ENCODE measurements at regions not wholly inside any gene's neighbourhood (a gene's known extent, or its start where the extent isn't known, plus 50 kb on each side); places are given as distances from the start of the nearest gene placed in this dataset.
"Not testable (repeated sequence)": the region's sequence is repeated elsewhere in the genome, so short reads cannot be mapped to it uniquely, and the experiment has no call there.

GRCh38 chr14:48731260-48731659 lies 854.9 kb downstream of the RPS29 start:
- H3K9ac ChIP-seq: no peak overlapping the region
- peaks cover 25% of the 10 kb centered on the region for H3K9me3 ChIP-seq
- H3K27me3 ChIP-seq: no peaks in the 10 kb centered on the region
- no peaks in the 10 kb centered on the region for H3K36me3 ChIP-seq
- no peaks in the 10 kb centered on the region for H3K4me1 ChIP-seq
- TF ChIP-seq Cebpa-rat (IDR thresholded peaks at IDR 0.05): no peak
- H3K27ac ChIP-seq: no peak overlapping the region
- H3K4me3 ChIP-seq: no peak overlapping the region
- no peaks in the 10 kb centered on the region for H4K20me1 ChIP-seq
- H3K4me2 ChIP-seq: no peak overlapping the region

- Histone ChIP-seq H3K4me2 (no peak overlapping the region), H3K27me3 (no peaks in the 10 kb centered on the region), H4K20me1 (no peaks in the 10 kb centered on the region), H3K9me3 (no peaks in the 10 kb centered on the region), H3K36me3 (no peaks in the 10 kb centered on the region), H3K4me3 (no peak overlapping the region), H3K9ac (no peak overlapping the region), H3K27ac (no peak overlapping the region), H3K4me1 (no peaks in the 10 kb centered on the region)
- no peak for TF ChIP-seq Cebpa-rat (IDR thresholded peaks at IDR 0.05)
These were observed 860.0 kb downstream of the RPS29 start for GRCh38 chr14:48726080-48726642.

DNA sequence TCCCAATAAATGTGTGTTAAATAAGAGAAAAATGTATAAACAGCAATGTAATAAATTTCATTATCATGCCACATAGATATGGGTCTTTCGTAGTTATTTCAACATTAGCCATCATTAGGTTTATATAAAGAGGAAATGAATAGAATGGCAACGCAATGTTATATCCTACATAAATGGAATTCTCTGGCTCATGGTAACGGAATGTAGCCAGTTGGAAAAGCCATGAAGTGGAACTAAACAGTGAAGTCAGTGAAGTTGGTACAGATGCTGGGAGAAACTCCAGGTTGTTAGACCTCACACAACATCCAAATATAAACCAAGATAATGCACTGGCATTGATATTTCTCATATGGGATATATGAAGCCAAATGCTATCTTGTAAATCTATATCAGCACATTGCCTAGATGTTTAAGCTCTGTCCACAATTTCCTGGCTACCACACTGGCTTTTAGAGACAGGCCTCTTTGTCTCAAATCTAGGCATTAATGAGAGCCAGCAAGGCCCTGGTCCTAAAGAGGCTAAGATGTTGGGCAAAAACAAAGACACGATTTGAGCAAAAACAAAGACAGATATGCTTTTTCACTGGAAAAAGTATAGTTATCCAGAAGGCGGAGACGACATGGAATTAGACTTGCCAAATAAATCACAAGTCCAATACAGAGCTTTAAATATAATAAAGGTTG lies 861.0 kb downstream of the RPS29 start:
- Histone ChIP-seq H3K9ac (no peak overlapping the region), H3K4me3 (no peak overlapping the region), H3K4me2 (no peak overlapping the region), H3K36me3 (no peaks in the 10 kb centered on the region), H3K4me1 (no peaks in the 10 kb centered on the region), H3K9me3 (no peaks in the 10 kb centered on the region), H3K27ac (no peak overlapping the region), H3K27me3 (no peaks in the 10 kb centered on the region), H4K20me1 (no peaks in the 10 kb centered on the region)
- TF ChIP-seq Cebpa-rat (IDR thresholded peaks at IDR 0.05): no peak

DNA sequence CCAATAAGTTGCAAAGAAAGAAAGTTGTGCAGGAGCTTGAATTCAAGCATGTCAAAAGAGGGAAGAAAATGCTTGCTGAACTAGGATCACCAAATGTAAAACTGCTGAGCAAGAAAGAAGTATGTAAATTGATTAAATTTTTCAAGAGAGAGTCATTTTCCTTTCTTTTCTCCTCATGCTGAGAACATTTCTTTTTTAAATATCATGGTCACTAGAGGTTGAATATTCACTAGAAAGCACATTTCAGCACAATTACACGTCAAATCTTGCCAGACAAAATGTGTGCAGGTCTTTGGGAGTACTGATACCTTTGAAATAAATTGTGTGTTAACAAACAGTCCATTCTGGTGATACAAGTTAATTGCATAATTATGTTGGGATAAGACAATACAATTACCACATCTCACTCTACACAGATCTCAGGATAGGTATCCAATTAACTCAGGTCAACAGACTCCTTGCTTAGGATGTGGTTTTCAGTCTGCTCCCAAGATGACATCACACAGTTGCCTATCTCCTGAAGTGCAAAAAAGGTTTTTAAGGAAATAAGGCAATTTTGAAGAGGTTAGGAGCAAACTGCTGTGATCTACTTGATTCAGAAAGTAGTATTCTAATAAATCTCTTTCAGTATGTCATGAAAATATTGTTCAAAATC lies 862.2 kb downstream of the RPS29 start:
- Histone ChIP-seq H3K36me3 (no peaks in the 10 kb centered on the region), H3K9me3 (no peaks in the 10 kb centered on the region), H3K4me1 (no peaks in the 10 kb centered on the region), H3K27me3 (no peaks in the 10 kb centered on the region), H4K20me1 (no peaks in the 10 kb centered on the region), H3K4me3 (no peak overlapping the region), H3K9ac (no peak overlapping the region), H3K27ac (no peak overlapping the region), H3K4me2 (no peak overlapping the region)
- no peak for TF ChIP-seq Cebpa-rat (IDR thresholded peaks at IDR 0.05)

GRCh38 chr14:48714366-48714765 lies 871.8 kb downstream of the RPS29 start:
- H3K4me2 ChIP-seq: no peak overlapping the region
- no peaks in the 10 kb centered on the region for H3K27me3 ChIP-seq
- H3K36me3 ChIP-seq: no peaks in the 10 kb centered on the region
- no peak overlapping the region for H3K9ac ChIP-seq
- no peak overlapping the region for H3K4me3 ChIP-seq
- no peak overlapping the region for H3K27ac ChIP-seq
- no peaks in the 10 kb centered on the region for H4K20me1 ChIP-seq
- H3K4me1 ChIP-seq: no peaks in the 10 kb centered on the region
- no peaks in the 10 kb centered on the region for H3K9me3 ChIP-seq
- no peak for TF ChIP-seq Cebpa-rat (IDR thresholded peaks at IDR 0.05)

DNA sequence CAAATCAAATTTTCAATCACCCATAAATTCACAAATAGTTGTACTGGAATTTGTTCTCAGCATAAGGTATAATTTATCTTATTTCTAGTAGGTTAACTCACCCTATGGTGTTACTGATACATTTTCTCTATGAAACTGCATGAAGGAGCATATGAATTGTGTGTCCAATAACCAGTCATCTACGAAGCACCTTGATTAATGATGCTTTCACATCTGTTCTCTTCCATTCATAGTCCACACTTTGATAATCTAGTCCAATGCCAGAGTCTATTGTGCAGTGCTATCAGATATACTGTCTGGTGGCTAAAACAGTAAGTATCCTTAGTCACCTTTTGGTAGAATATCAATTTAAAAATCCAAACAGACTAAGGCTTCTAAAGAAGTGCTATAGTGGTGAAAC lies 876.0 kb downstream of the RPS29 start:
- no peaks in the 10 kb centered on the region for H3K4me1 ChIP-seq
- H3K4me2 ChIP-seq: no peak overlapping the region
- H3K27ac ChIP-seq: no peak overlapping the region
- no peak for TF ChIP-seq Cebpa-rat (IDR thresholded peaks at IDR 0.05)
- H4K20me1 ChIP-seq: no peaks in the 10 kb centered on the region
- no peaks in the 10 kb centered on the region for H3K27me3 ChIP-seq
- H3K36me3 ChIP-seq: no peaks in the 10 kb centered on the region
- no peak overlapping the region for H3K9ac ChIP-seq
- H3K9me3 ChIP-seq: no peaks in the 10 kb centered on the region
- no peak overlapping the region for H3K4me3 ChIP-seq

DNA sequence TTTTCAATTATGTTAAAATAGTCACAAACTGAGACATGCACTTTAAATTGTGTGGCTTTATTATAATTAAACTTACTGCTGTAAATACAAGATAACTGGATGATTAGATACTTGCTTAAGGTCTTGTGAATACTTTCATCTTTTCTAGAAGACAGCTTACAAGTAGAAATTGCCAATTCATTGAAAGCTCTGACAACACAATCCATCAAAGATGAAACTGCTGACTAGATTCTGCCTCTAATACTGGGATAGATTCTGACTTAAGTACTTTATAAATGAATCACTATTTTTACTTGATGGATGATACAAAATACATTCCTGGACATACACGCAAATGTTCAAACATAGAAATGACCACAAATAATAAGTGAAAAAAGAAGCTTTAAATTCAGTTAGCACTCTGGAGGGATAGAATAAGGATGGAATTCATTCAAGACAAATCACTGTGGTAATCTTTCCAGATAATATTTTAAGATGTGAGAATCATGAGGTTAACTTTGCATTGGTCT lies 876.8 kb downstream of the RPS29 start:
- no peak overlapping the region for H3K27ac ChIP-seq
- no peak overlapping the region for H3K4me3 ChIP-seq
- no peak for TF ChIP-seq Cebpa-rat (IDR thresholded peaks at IDR 0.05)

GRCh38 chr14:48704639-48705038 lies 881.5 kb downstream of the RPS29 start:
- H3K4me2 ChIP-seq: no peak overlapping the region
- TF ChIP-seq Cebpa-rat (IDR thresholded peaks at IDR 0.05): no peak
- no peaks in the 10 kb centered on the region for H3K9me3 ChIP-seq
- H3K4me1 ChIP-seq: no peaks in the 10 kb centered on the region
- no peaks in the 10 kb centered on the region for H3K27me3 ChIP-seq
- no peaks in the 10 kb centered on the region for H4K20me1 ChIP-seq
- no peak overlapping the region for H3K27ac ChIP-seq
- no peak overlapping the region for H3K9ac ChIP-seq
- H3K4me3 ChIP-seq: no peak overlapping the region
- H3K36me3 ChIP-seq: no peaks in the 10 kb centered on the region

More for the DNA sequence above, 876.8 kb downstream of the RPS29 start:
- H3K4me2 ChIP-seq: no peak overlapping the region
- H4K20me1 ChIP-seq: no peaks in the 10 kb centered on the region
- H3K36me3 ChIP-seq: no peaks in the 10 kb centered on the region
- H3K9me3 ChIP-seq: no peaks in the 10 kb centered on the region
- H3K9ac ChIP-seq: no peak overlapping the region
- H3K4me1 ChIP-seq: no peaks in the 10 kb centered on the region
- H3K27me3 ChIP-seq: no peaks in the 10 kb centered on the region

- no peak overlapping the region for H3K4me3 ChIP-seq
- no peaks in the 10 kb centered on the region for H3K27me3 ChIP-seq
- no peaks in the 10 kb centered on the region for H3K4me1 ChIP-seq
- H3K9me3 ChIP-seq: no peaks in the 10 kb centered on the region
- H3K27ac ChIP-seq: no peak overlapping the region
- H3K9ac ChIP-seq: no peak overlapping the region
- H4K20me1 ChIP-seq: no peaks in the 10 kb centered on the region
- no peak for TF ChIP-seq Cebpa-rat (IDR thresholded peaks at IDR 0.05)
- no peak overlapping the region for H3K4me2 ChIP-seq
- H3K36me3 ChIP-seq: no peaks in the 10 kb centered on the region
These were observed 882.3 kb downstream of the RPS29 start for GRCh38 chr14:48703728-48704467.

DNA sequence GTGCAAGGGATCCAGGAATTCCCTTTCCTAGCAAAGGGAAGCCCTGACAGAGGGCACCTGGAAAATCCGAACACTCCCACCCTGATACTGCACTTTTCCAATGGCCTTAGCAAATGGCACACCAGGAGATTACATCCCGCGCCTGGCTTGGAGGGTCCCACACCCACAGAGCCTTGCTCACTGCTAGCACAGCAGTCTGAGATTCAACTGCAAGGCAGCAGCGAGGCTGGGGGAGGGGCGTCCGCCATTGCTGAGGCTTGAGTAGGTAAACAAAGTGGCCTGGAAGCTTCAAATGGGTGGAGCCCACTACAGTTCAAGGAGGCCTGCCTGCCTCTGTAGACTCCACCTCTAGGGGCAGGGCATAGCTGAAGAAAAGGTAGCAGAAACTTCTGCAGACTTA lies 888.8 kb downstream of the RPS29 start:
- not testable (repeated sequence) for H3K36me3 ChIP-seq

More for the DNA sequence above, 888.8 kb downstream of the RPS29 start:
- not testable (repeated sequence) for H3K9ac ChIP-seq, H3K9me3 ChIP-seq, H3K27ac ChIP-seq, H3K27me3 ChIP-seq, H3K4me2 ChIP-seq, H4K20me1 ChIP-seq, H3K4me1 ChIP-seq, H3K4me3 ChIP-seq
